GM19035 (cell line): ENCODE measurements at regions not wholly inside any gene's neighbourhood (a gene's known extent, or its start where the extent isn't known, plus 50 kb on each side); places are given as distances from the start of the nearest gene placed in this dataset.
A peak's percentile ranks its signal among the peaks of the same experiment; 100 is the strongest.
"Not testable (repeated sequence)": the region's sequence is repeated elsewhere in the genome, so short reads cannot be mapped to it uniquely, and the experiment has no call there.

ENCODE experiments used
- ATAC-seq: cut with Tn5 transposase; IDR thresholded peaks from one replicate; pipeline ENCODE4 v1.9.1; 2021; ENCODE audit not compliant: unreplicated experiment

DNA sequence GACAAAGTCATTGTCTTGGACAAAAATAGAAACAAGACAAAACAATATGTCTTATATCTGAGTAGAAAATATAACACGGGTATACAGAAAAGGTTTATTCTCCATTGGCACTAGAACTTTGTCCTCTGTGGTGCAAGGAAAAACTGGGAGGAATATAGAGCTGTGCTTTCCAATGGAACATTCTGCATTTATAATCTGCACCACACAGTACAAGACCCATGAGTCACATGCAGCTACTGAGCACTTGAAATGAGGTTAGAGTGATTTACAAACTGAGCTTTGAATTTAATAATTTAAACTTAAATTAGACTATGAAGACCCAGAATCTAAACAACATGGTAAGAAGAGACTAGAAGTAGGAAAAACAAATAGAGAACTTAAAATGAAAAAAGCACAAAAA lies 86.1 kb downstream of the RAP2A start:
- no peak for ATAC-seq

DNA sequence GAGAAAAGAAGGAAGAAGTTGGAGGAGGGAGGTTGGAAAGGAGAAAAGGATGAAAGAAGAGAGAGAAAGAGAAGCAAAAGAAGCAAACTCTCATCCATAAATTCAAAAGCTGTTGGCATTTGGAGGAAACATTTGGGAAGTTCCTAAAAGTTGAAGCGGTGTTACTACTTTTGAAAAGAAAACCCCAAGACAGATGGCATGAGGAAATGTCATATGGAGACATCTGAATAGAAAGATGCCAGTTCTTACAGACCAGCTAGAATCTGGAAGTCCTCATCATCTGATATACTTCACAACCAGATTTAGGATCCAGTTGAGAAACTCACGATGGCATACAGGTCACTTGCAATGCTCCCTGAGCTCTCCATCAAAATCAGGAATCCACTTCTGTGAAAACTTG lies 86.9 kb downstream of the RAP2A start:
- no peak for ATAC-seq

DNA sequence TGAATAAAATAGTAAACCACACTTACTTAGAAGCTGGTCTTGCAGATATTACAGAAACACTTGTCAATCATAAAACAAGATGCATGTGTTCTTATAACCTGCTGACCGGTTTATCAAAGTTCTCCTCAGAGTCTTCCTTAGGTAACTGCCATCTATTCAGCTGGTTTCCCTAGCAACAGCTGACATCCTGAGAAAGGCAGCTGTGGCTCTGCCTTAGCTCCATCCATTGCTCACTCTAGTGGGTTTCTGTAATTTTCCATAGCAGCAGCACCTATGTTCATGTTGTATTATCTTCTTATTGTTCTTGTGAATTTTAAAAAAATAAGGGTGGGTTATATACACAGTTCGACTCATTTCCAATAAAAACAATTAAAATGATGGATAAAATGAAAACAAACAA lies 87.8 kb downstream of the RAP2A start:
- no peak for ATAC-seq

DNA sequence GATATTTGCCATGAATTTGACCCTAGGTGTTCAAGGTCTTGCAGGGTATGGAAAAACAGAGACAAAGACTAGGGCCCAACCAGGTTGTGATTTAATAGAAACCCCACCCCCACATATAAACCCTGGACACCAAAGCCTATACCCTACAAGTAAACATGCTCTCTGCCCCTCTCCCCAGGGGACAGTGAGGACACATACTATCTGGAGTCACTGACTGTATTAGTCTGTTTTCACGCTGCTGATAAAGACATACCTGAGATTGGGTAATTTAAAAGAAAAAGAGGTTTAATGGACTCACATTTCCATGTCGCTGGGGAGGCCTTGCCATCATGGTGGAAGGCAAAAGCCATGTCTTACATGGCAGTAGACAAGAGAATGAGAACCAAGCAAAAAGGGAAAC lies 88.3 kb downstream of the RAP2A start:
- no peak for ATAC-seq

DNA sequence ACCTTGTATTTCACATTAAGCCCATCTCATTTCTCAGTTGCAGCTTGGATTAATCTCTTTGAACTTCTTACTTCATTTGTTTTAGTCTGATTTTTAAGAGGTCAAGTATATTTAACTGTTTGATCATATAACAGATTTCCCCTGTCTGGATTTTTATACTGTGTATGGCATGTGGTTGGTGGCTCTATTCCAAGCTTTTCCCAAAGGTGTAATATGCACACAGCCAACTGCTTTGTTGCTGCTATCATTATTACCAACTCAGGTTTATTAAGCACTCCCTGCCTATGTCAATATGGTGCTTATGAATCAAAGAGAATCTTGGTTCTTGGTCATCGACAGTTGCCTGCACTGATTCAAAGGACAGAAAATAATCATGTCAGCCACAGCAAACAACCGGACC lies 92.6 kb downstream of the RAP2A start:
- no peak for ATAC-seq

DNA sequence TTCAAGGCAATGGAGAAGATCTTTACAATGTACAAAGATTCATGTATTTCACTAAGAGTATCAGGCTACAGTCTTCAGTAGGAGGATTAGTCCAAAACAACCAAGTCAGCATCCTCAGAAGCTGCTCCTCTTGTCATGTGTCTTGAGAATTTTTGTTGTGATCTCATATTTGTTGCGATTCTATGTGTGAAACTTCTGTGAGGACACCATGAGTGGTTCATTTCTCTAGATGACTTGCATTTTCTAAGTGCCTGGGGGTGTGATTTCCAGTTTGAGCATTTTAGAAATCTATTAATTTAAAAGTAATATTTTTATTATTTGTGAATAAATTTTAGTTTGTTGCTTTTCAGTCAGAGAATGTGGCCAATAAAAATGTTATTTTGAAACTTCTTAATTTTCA lies 94.5 kb downstream of the RAP2A start:
- ATAC-seq, result no peak

DNA sequence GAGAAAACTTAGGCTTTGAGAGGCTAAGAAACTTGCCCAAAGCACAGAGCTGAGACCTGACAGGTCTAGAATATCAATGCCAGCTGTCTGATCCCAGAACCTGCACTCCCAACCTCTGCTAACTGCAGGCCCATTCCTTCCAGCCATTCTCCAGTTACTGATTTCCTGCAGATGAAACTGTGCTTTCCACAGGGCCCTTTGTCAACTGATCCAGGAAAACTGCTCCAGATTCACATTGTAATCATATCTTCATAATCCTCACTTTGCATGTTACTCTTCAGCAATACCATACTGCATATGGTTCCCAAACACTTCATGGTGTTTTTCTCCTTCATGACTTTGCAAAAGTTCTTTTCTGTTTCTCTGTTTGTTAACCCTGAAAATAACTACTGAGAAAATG lies 100.6 kb downstream of the RAP2A start:
- no peak for ATAC-seq

- ATAC-seq, result no peak
Measured at GRCh38 chr13:97535614-97536013, 101.6 kb downstream of the RAP2A start.

DNA sequence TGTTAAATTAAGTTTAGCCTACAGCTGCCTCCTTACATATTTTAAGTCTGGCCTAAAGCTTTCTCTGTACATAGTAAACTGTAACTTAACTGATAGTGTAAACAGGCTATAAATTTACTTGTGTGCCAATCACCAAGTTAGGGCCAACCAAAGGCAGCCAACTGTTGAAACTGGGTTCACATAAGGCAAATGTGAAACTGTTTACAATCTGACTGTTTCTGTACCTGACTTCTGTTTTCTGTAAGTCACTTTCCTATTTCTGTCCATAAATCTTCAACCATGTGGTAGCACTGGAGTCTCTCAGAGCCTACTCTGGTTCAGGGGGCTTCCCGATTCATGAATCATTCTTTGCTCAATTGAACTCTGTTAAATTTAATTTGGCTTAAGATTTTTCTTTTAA lies 103.1 kb downstream of the RAP2A start:
- peak; percentile 67 for ATAC-seq

DNA sequence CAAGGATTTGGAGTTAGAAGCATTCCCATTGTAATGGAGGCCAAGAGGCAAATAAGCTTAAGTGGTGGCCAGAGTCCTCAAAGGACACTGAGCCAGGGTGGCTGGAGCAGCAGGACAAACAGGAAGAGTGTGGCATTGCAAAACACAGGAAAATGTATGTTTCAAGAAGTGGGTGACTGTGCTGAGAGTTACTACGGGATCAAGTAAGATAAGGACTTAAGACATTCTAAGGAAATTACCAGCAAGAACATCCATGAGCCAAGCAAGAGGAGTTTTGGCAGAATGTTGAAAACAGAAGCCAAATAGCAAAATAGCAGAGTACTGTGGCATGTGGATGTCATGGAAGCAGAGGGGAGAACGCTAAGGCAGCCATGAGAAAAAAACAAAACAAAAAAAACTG lies 104.2 kb downstream of the RAP2A start:
- ATAC-seq, result no peak

- ATAC-seq, result peak; percentile 44
Measured at GRCh38 chr13:97539651-97540610, 106.0 kb downstream of the RAP2A start.

GRCh38 chr13:97540696-97541095 lies 106.7 kb downstream of the RAP2A start:
- no peak for ATAC-seq

GRCh38 chr13:97542102-97542685 lies 108.2 kb downstream of the RAP2A start:
- ATAC-seq, result no peak

DNA sequence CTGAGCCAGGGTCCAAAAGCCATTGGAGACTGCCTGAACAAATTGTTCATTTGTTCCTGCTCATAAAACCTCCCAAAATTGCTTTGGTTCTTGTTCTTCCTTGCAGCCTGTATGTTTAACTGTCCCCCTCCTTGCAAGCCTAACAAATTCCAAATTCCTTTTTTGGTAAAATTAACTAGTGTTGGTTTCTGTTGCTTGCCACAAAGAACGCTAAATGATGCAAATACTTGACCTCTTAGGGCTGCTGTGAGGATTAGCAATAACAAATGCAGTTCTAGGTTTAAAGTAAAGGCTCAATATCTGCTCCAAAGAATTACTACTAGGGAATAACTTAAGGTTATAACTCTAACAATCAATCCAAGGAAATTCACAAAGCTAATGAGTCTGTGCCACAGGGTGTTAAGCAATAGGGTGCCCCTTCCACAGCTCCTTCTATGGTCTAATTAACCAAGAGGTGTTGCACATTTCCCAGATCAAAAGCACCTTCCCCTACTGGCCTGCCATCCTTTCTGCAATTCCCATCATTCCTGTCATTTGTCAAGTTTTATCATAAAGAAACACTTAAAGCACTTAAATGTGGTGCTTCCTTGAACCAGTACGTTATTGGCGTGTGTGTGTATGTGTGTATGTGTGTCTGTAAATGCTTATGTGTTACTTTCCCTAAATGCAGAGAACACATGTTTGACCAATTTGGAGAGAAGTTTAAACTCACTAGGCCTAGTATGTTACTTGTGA lies 110.2 kb downstream of the RAP2A start:
- ATAC-seq, result no peak

DNA sequence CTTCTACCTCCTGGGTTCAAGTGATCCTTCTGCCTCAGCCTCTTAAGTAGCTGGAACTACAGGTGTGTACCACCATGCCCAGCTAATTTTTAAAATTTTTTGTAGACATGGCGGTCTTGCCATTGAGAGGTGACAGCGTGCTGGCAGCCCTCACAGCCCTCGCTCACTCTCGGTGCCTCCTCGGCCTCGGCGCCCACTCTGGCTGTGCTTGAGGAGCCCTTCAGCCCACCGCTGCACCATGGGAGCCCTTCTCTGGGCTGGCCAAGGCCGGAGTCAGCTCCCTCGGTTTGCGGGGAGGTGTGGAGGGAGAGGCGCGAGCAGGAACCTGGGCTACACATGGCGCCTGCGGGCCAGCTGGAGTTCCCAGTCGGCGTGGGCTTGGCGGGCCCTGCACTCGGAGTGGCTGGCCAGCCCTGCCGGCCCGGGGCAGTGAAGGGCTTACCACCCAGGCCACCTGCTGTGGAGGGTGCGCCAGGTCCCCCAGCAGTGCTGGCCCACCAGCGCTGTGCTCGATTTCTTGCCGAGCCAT lies 111.1 kb downstream of the RAP2A start:
- not testable (repeated sequence) for ATAC-seq

DNA sequence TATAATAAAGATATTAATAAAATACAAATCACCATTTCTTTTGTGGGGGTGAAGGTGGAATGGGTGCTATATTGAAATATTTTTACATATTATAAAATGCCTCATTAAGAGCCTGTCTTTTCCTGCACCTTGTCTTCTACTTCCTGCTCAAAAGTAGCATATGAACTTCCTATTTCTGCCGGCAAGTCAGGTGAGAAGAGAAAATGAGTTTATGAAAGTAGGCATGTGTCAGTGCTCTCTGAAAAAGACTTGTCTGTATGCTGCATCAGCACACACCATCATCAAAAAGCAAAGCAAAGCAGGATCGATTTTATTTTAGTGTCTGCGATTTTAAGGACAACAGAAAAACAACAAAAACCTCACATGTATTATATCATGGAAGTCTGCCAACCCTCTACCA lies 114.2 kb downstream of the RAP2A start:
- ATAC-seq, result no peak

DNA sequence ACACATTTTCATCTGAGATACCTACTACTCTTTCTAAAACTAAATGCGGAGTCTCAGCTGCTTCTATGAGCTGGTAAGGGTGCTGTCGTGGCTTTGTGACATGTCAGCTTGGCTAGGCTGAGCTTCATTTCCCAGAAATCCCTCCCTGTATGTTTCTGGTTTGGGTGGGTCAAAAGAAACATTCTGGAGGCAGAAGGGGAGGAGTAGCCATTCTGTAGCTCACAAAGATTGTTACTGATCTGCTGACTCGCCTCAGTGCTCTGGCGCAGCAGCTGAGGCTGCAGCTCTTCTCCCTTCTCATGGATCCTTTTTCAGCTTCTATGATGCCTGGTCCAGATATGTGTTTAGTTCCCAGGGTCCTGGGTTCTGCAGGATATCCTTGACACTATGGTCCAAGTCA lies 114.7 kb downstream of the RAP2A start:
- ATAC-seq, result no peak

DNA sequence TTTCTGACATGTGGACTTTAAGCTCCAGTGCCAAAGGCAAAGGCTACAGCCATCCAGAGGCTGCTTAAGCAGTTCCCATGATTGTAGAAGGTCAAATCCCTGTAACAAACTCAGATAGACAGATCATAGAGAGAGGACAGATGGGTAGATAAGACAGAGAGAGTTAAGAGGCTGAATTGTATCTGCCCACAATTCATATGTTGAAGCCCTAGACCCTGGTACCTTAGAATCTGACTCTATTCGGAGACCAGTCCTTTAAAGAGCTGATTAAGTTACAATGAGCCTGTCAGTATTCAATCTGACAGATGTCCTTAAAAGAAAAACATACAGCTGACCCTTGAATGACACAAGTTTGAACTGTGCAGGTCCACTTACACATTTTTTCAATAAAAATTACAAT lies 115.2 kb downstream of the RAP2A start:
- ATAC-seq, result no peak

- ATAC-seq, result no peak
Measured at GRCh38 chr13:97554496-97554895, 120.5 kb downstream of the RAP2A start.

DNA sequence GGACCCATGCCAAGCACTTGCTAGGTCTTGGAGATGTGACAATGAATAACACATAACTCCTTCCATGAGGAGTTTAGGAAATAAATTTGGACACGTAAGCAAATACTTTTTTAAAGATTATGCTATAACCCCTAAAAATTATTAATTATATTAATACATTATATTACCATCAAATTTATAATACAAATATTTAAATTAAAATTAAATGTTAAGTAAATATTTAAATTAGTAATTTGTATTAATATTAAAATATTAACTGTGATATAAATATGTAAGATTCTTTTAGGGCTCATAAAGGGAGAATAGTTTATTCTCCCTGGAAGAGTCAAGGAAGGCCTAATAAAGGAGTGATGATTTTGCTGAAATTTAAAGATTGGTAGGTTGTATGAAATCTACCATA lies 121.1 kb downstream of the RAP2A start:
- ATAC-seq, result no peak

GRCh38 chr13:97559030-97559429 lies 125.1 kb downstream of the RAP2A start:
- ATAC-seq, result no peak

GRCh38 chr13:97559981-97560380 lies 126.0 kb downstream of the RAP2A start:
- no peak for ATAC-seq
